ENCODE measurements at regions not wholly inside any gene's neighbourhood (a gene's known extent, or its start where the extent isn't known, plus 50 kb on each side); places are given as distances from the start of the nearest gene placed in this dataset.
"Not testable (repeated sequence)": the region's sequence is repeated elsewhere in the genome, so short reads cannot be mapped to it uniquely, and the experiment has no call there.

GRCh38 chr19:28170066-28170465 lies 1042.9 kb downstream of the UQCRFS1 start:
- DNase-seq: no peak

GRCh38 chr19:28169168-28169887 lies 1043.6 kb downstream of the UQCRFS1 start:
- DNase-seq: no peak

DNA sequence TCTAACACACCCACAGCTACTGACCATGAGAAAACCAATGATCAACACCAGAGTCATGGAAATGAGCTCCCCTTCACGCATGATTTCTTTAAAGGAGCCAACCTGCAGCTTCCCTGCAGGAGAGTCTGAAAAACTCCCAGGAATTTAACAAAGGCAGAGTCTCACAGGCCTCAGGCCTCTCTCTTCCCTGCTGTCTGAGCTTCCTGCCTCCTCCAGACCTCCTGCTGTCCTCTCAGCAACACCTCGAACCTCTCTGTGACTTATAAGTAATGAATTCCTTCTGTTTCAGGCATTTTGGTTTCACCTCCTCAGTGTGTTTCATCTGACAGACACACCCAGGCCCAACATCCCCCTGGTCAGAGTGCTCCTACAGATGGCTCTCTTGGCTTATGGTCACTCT lies 1044.4 kb downstream of the UQCRFS1 start:
- no peak for DNase-seq

DNA sequence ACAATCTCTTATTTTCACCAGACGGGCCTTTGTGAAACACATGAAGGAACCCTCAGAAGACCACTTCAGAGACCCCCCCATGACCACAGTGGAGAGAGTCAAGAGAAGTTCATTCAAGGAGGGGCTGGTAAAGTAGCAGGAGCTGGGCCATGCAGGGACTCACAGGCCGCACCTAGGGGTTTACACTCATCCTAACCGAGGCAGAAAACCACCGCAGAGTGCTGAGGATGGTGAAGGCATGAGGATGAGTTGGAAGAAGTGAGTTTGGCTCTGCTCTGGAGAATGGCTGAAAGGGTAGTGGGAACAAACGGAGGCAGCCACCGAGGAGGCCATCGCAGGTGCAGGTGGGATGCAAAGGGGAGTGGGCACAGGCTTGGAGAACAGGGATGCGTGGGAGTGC lies 1046.9 kb downstream of the UQCRFS1 start:
- DNase-seq: no peak

- DNase-seq: no peak
These were observed 1048.7 kb downstream of the UQCRFS1 start for GRCh38 chr19:28164214-28164613.

- DNase-seq: no peak
These were observed 1053.9 kb downstream of the UQCRFS1 start for GRCh38 chr19:28159065-28159464.

DNA sequence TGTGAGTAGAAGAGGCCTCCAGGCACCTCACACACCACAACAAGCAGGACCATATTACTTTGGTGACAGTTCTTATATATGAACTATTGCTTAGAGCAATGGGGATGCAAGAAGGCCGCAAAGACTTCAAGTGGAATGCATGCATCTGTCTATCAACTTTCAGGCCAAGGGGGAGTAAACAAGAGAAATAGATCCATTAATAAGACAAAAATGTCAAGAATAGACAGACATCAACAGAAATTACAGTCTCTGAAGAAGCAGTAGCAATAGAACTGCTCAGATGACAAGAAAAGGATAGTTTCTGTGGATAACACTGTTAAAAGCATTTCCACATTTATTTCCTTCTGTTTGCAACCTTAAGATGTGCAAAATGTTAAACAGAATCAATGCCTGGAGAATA lies 1057.7 kb downstream of the UQCRFS1 start:
- no peak for DNase-seq

DNA sequence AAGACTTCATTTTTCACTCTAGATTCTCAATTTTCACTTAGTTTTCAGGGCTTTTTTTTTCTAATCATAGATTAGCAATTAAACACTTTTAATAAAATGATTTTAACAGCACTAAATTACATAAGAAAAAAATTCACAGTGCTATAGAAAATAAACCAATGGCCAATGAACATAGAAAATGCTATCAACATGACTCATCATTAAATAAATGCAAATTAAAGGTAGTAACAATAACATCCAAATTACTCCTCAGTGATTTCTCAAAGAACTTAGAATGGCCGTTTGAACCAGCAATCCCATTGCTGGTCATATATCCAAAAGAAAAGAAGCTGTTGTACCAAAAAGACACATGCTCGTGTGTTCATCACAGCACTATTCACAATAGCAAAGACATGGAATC lies 1058.9 kb downstream of the UQCRFS1 start:
- no peak for DNase-seq

DNA sequence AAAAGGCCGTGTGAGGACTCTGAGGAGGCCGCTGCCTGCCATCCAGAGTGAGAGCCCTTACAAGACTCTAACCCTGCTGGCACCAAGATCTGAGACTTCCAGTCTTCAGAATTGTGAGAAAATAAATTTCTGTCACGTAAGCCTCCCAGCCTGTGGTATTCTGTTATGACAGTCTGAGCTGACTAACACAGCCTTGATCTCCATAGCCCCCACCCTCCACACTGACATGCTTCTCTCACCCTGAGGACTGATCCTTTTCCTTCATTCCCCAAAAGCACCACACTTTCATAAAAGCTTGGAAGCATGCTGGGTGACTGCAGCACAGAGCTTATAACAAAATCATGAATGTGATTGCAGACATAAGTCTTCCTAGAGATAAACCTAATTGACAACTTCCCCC lies 1059.8 kb downstream of the UQCRFS1 start:
- DNase-seq: no peak

GRCh38 chr19:28152195-28152594 lies 1060.8 kb downstream of the UQCRFS1 start:
- DNase-seq: no peak

DNA sequence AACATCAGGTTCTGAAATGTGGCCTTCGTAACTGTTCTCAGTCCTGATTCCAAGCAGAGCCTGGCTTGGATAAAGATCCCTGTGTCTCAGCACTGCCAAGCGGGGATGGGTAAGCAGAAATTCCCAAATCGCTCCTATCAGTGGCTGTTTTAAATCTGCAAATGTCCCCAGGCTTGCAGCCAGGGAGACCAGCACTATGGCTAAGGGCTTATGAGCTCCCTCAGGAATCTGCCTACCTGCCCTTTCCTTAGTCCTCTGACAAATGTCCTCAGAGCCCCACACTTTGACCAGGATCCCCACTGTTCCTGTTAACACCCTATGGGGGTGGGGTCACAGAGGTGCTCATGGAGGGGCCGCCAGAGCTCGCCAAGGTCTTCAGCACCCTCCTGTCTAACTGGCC lies 1062.8 kb downstream of the UQCRFS1 start:
- DNase-seq: no peak

DNA sequence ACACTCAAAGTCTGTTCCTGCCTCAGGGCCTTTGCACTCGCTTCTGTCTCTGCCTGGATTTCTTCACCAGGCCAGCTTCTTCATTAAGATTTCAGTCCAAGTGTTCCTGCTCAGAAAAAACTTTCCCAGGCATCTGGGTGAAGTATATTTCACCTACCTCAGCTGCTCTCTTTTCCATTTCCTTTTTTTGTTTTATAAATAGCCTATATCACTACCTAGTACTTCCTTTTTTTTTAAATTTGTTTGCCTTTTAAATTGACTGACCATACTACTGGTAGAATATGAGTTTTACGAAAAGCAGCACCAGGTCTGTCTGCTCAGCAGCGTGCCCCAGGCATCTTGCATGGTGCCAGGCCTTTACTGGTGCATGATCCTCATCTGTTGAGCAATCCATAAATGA lies 1064.4 kb downstream of the UQCRFS1 start:
- DNase-seq: no peak

DNA sequence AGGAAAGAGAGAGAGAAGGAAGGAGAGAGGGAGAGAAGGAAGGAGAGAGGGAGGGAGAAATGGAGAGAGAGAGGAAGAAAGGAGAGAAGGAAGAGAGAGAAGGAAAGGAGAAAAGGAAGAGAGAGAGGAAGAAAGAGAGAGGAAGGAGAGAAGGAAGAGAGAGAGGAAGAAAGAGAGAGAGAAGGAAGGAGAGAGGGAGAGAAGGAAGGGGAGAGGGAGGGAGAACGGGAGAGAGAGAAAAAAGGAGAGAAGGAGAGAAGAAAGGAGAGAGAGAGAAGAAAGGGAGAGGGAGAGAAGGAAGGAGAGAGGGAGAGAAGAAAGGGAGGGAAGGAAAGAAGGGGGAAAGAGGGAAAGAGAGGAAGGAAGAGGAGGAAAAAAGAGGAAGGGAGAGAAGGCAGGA lies 1070.7 kb downstream of the UQCRFS1 start:
- no peak for DNase-seq

- DNase-seq: no peak
These were observed 1072.8 kb downstream of the UQCRFS1 start for GRCh38 chr19:28140201-28140600.

- no peak for DNase-seq
These were observed 1075.2 kb downstream of the UQCRFS1 start for GRCh38 chr19:28137772-28138171.

GRCh38 chr19:28136796-28137195 lies 1076.2 kb downstream of the UQCRFS1 start:
- DNase-seq: no peak

GRCh38 chr19:28135825-28136224 lies 1077.1 kb downstream of the UQCRFS1 start:
- DNase-seq: no peak

DNA sequence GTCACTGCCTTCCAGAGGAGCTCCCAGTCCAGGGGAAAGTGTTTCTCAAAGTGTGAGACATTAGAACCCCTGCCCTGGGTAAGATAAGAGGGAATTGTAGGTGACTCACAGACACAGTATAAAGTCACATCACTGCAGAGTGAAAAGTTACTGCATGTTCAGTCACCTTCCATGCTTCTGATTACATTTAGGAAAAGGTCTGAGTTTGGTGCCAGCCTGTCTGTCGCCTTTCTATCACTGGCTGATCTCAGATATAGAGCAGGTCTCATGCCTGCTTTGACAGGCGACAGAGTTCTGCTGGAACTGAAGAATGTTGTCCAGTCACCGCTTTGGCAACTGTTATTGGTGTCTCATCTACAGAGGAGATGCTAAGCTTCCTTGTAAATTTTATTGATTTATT lies 1078.6 kb downstream of the UQCRFS1 start:
- DNase-seq: no peak

DNA sequence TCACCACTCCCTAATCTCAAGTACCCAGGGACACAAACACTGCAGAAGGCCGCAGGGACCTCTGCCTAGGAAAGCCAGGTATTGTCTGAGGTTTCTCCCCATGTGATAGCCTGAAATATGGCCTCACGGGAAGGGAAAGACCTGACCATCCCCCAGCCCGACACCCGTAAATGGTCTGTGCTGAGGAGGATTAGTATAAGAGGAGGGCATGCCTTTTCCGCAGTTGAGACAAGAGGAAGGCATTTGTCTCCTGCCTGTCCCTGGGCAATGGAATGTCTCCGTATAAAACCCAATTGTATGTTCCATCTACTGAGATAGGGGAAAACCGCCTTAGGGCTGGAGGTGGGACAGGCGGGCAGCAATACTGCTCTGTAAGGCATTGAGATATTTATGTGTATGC lies 1082.1 kb downstream of the UQCRFS1 start:
- DNase-seq: not testable (repeated sequence)

DNA sequence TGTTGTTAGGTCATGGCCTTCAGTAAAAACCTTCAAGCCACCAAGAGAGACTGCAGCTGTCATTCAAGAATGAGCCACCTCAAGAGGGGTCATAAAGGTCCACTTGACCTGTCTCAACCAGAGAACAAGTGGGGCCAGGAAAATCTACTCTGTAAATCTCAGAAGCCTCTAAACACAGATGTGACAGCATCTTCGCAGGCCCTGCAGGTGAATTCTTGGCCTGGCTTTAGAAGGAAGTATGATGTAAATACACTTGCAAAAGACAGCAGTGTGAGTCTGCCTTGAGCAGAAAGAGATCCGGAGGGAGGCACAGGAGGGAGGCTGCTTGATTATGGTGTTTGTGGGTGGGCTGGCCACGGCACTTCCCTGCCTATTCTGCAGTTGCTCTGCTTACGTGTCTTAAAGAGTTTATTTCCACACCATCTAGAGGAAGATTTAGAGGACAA lies 1082.9 kb downstream of the UQCRFS1 start:
- no peak for DNase-seq

DNA sequence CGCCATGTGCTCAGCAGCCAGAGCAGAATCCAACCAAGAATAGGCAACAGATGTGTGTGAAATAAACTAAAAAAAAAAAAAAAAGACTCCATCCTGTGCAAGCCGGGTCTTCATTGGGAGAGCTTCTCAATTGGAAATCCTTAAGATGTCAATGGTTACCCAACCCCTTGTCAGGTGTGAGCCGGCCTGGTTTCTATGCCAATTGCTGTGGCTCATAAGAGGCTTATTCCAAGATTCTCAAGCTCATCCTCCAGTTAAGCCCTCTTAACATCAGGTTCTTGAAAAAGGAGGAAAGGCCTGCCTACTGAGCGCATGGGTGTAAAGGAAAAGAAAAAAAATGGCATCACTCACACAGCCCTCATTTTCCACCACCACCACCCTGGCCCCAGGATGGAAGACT lies 1084.6 kb downstream of the UQCRFS1 start:
- no peak for DNase-seq

DNA sequence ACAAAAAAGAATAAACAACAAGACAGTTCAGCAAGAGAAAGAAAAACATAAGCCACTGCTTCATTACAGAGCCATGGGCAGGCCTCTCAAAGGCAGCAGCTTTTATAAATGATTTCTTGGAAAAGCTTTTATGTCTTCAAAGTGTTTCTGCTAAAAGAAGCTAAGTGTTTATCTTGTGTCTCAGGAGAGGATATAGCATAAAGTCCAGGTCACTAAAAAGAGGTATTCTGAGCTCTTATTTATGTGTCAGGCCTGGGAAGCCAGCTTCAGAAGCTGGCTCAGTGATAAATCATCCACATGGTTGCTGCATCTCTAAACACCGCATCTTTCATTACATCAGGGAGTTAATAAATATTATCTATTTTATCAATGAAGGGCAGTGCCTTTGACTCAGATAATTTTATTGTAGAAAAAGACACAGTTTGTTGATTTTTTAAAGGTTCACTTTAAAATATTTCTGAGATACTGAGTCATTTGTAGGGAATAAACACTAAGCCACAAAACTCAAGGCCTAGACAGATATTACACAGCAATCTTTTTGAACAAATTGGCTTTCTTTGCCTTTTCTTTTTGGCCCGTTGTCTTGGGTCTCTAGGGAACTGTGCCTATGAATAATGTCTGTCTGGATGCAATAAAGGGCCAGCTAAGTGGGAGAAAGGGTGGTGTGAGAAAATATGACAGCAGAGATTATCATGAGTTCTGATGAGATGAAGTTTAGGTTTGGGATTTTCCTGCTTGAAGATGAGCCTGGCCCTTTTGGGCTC lies 1086.6 kb downstream of the UQCRFS1 start:
- no peak for DNase-seq

DNA sequence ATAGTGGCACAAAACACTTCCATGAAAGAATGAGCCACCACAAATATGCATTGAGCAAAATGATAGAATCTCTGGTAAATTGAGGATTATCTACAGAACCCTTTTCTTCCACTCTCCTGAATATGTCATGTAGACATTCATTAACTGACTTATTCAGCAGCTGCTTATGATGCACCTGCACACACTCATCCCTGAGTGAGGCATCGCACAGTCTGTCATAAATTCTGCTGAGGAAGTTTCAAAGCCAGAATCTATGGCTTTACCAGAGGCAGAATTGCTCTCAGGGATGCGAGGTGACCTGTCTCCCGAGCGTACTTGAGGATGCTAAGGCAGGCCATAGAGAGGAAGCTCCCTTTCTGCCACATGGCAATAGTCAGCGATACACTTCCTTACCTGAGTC lies 1090.2 kb downstream of the UQCRFS1 start:
- DNase-seq: no peak

DNA sequence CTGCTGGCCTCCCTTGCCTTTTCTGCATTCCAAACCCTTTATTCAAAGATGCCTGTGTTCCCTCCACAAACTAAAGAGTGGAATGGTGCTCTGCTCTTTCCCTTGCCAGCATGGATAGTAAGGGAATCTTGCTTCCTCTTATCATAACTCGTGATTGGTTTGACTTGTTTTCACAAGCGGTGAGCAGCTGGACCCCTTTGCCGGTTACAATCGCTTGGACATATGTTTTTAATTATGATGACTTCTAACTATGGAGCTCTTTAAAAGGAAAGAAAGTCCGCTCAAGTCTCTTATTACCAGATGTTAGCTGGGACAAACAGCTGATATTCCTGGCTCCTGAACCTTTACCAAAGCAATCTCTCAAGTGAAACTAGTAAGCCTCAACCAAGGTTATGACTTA lies 1094.7 kb downstream of the UQCRFS1 start:
- no peak for DNase-seq

DNA sequence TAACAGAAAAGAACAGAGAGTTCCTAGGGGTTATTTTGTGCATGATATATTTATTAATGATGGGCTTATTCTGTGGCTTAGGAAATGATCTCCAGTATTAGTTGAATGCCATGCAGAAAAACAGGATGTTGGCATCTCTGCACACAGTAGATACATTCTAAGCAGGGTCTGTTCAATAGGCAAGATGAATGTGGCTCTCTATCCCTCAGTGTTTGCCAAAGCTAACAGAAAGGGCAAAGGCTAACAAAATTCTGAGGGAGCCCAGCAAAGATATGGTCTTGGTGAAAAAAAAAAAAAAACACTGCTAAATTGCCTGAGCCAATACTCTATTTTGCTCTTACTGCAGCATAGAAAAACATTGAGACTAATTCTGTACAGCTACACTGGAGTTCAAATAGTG lies 1095.8 kb downstream of the UQCRFS1 start:
- DNase-seq: no peak

Data from activated effector memory CD4-positive, alpha-beta T cell treated with anti-CD3 and anti-CD28 coated beads, Interleukin-2, amount 50 U/mL, for 16 hours (primary cell).